ENCODE measurements at regions not wholly inside any gene's neighbourhood (a gene's known extent, or its start where the extent isn't known, plus 50 kb on each side); places are given as distances from the start of the nearest gene placed in this dataset.

- TF ChIP-seq L3MBTL2 (conservative IDR thresholded peaks at IDR 0.05): no peak
- no peak for TF ChIP-seq NFRKB (IDR thresholded peaks at IDR 0.05)
- TF ChIP-seq BHLHE40 (IDR thresholded peaks at IDR 0.05; ENCODE audit: borderline replicate concordance): no peak
- TF ChIP-seq FOXK2 (IDR thresholded peaks at IDR 0.05): no peak
- TF ChIP-seq ARNT (IDR thresholded peaks at IDR 0.05): no peak
- no peak for TF ChIP-seq ELF4 (IDR thresholded peaks at IDR 0.05)
- TF ChIP-seq SUZ12 (IDR thresholded peaks at IDR 0.05): no peak
- TF ChIP-seq SP1 (IDR thresholded peaks at IDR 0.05): no peak
These were observed 91.9 kb upstream of the JAZF1 start for GRCh38 chr7:28272461-28272877.
